NT2/D1 (cell line): ENCODE measurements at regions not wholly inside any gene's neighbourhood (a gene's known extent, or its start where the extent isn't known, plus 50 kb on each side); places are given as distances from the start of the nearest gene placed in this dataset.

Experiments used
- SUZ12 ChIP-seq: IDR thresholded peaks from 2 replicates; pipeline ENCODE4 v1.6.1; 2011; ENCODE audit not compliant: insufficient read length, insufficient read depth; ENCODE audit errors: extremely low read depth
- YY1 ChIP-seq: IDR thresholded peaks from 2 replicates; pipeline ENCODE4 v1.6.1; 2011; ENCODE audit not compliant: insufficient read length, insufficient read depth
- ZNF274 ChIP-seq: IDR thresholded peaks from 2 replicates; pipeline ENCODE4 v1.6.1; 2011; ENCODE audit warnings: mild to moderate bottlenecking, low read depth, low read length

DNA sequence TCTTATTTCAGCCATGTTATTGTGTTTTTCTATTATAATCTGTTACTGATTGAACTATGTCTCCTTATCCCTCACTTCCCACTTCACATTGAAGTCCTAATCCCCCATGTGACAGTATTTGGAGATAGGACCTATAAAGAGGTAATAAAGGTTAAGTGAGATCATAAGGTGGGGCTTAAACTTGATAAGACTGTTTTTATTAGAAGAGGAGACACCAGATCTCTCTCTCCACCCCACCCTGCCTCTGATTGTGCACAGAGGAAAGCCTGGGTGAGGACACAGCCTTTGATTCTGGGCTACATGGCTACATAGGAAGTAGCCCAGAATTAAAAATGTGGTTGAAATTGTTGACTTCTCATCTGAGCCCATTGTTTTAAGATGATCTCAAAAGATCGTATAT, 414.7 kb downstream of the SLC16A7 start:
- no peak for TF ChIP-seq ZNF274
- TF ChIP-seq SUZ12 = no peak
- TF ChIP-seq YY1 = no peak
